Gastroesophageal sphincter (tissue), 3 donors: ENCODE measurements at regions not wholly inside any gene's neighbourhood (a gene's known extent, or its start where the extent isn't known, plus 50 kb on each side); places are given as distances from the start of the nearest gene placed in this dataset.

Source experiments
- CTCF ChIP-seq, 4 experiments: fragments of 200-600 bp in 2 of 4; fragments of 450-650 bp in 2 of 4; sonication (generic) in 1 of 4; IDR thresholded peaks; one replicate each; pipeline ENCODE4 v1.5.1; 2017 to 2019; ENCODE audit warnings: antibody characterized with exemption in 4 of 4, mild to moderate bottlenecking in 2 of 4, moderate library complexity in 2 of 4
- EP300 ChIP-seq: sonication (generic); formaldehyde crosslinking; IDR thresholded peaks from one replicate; pipeline ENCODE4 v1.6.1; 2017; ENCODE audit warnings: antibody characterized with exemption, mild to moderate bottlenecking
- POLR2A ChIP-seq, 2 donors: fragments of 450-650 bp; IDR thresholded peaks; one replicate each; pipeline ENCODE4 v1.6.1; 2017; ENCODE audit warnings: antibody characterized with exemption in 2 of 2, mild to moderate bottlenecking in 2 of 2, moderate library complexity in 1 of 2

GRCh38 chr9:126217797-126218196, 108.8 kb upstream of the MVB12B start:
- TF ChIP-seq CTCF (IDR thresholded peaks at IDR 0.05) (no peak), POLR2A (IDR thresholded peaks at IDR 0.05) (no peak), EP300 (no peak)
